ENCODE measurements at regions not wholly inside any gene's neighbourhood (a gene's known extent, or its start where the extent isn't known, plus 50 kb on each side); places are given as distances from the start of the nearest gene placed in this dataset.

DNA sequence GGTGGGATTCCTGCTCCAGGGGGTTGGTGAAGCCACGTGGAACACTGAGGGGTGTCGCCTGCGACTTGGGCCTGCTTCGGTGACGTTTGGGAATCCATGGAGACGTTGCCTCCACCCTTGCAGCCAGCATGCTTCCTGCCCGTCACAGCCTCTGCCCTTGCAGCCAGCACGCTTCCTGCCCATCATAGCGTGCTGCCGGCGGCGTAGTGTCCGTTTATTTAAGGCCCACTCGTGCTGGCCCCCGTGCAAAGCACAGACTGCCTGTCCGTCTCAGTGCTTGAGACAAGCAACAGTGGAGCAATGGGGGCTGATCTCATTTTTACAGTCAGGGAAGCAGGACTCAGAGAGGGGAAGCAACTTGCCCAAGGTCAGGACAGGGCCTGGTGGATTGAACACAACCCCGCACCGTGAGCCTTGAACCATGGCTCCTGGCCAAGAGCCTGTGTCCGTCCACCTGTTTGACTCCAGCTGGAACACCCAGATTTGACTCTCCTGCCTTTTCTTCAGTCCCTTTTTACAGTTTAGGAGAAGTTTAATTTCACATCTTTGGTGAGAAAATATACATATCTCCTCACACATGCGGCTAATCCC lies 149.6 kb downstream of the TEX29 start:
- H3K9me2 ChIP-seq (replicated peaks; ENCODE audit: insufficient read depth, low read length): no peaks in the 10 kb centered on the region
- H4K20me1 ChIP-seq (ENCODE audit: low read depth, low read length): no peaks in the 10 kb centered on the region
- no peak overlapping the region for H3K4me2 ChIP-seq (ENCODE audit: low read depth, low read length, poor library complexity, severe bottlenecking)
- H3K9me3 ChIP-seq (ENCODE audit: insufficient read depth, low read length): no peaks in the 10 kb centered on the region
- no peak overlapping the region for H2AFZ ChIP-seq (ENCODE audit: low read depth, low read length, severe bottlenecking)
- no peak overlapping the region for H3K4me3 ChIP-seq (ENCODE audit: insufficient read depth, low read length, poor library complexity, severe bottlenecking)
- no peaks in the 10 kb centered on the region for H3K79me2 ChIP-seq (ENCODE audit: insufficient read depth, low read length)
- no peaks in the 10 kb centered on the region for H3K36me3 ChIP-seq (ENCODE audit: low read length)
- H3F3A ChIP-seq (ENCODE audit: insufficient read depth): no peaks in the 10 kb centered on the region
- H3K27me3 ChIP-seq (ENCODE audit: low read length): no peaks in the 10 kb centered on the region
- no peak overlapping the region for H3K9ac ChIP-seq (ENCODE audit: low read length)
- TF ChIP-seq, protein P1, sequence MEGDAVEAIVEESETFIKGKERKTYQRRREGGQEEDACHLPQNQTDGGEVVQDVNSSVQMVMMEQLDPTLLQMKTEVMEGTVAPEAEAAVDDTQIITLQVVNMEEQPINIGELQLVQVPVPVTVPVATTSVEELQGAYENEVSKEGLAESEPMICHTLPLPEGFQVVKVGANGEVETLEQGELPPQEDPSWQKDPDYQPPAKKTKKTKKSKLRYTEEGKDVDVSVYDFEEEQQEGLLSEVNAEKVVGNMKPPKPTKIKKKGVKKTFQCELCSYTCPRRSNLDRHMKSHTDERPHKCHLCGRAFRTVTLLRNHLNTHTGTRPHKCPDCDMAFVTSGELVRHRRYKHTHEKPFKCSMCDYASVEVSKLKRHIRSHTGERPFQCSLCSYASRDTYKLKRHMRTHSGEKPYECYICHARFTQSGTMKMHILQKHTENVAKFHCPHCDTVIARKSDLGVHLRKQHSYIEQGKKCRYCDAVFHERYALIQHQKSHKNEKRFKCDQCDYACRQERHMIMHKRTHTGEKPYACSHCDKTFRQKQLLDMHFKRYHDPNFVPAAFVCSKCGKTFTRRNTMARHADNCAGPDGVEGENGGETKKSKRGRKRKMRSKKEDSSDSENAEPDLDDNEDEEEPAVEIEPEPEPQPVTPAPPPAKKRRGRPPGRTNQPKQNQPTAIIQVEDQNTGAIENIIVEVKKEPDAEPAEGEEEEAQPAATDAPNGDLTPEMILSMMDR (IDR thresholded peaks at IDR 0.05; ENCODE audit: insufficient read depth, low read length, poor library complexity, severe bottlenecking): no peak
- TF ChIP-seq EZH2phosphoT487 (conservative IDR thresholded peaks at IDR 0.05; ENCODE audit: low read length): no peak
- no peak overlapping the region for H3K27ac ChIP-seq (ENCODE audit: low read depth, low read length)

DNA sequence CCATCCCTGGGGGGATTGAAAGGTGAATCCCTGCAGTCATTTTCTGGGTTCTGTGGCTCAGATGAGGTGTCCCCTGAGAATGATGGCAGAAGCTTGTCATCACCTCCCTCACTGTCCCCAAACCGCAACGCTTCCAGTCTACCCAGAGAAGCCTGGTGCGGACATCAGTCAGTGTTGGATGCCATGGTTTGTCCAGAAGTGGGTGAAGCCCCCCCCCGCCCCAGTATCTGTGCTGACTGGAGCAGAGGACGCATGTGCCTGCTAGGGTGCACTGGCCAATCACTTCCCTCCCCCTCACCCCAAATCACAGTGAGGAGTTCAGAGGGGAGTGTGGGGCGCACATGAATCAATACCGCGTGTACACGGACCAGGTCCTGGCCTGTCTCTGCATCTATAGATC lies 150.5 kb downstream of the TEX29 start:
- TF ChIP-seq, protein P1 (IDR thresholded peaks at IDR 0.05; ENCODE audit: insufficient read depth, low read length, poor library complexity, severe bottlenecking): no peak
- no peak for TF ChIP-seq EZH2phosphoT487 (conservative IDR thresholded peaks at IDR 0.05; ENCODE audit: low read length)
- Histone ChIP-seq H3K27me3 (ENCODE audit: low read length) (no peaks in the 10 kb centered on the region), H3K27ac (ENCODE audit: low read depth, low read length) (no peak overlapping the region), H3K36me3 (ENCODE audit: low read length) (no peaks in the 10 kb centered on the region), H3K4me3 (ENCODE audit: insufficient read depth, low read length, poor library complexity, severe bottlenecking) (no peak overlapping the region), H3K79me2 (ENCODE audit: insufficient read depth, low read length) (no peaks in the 10 kb centered on the region), H3K9me2 (replicated peaks; ENCODE audit: insufficient read depth, low read length) (no peaks in the 10 kb centered on the region), H3K9ac (ENCODE audit: low read length) (no peak overlapping the region), H3F3A (ENCODE audit: insufficient read depth) (no peaks in the 10 kb centered on the region), H2AFZ (ENCODE audit: low read depth, low read length, severe bottlenecking) (no peak overlapping the region), H3K9me3 (ENCODE audit: insufficient read depth, low read length) (no peaks in the 10 kb centered on the region), H3K4me2 (ENCODE audit: low read depth, low read length, poor library complexity, severe bottlenecking) (no peak overlapping the region), H4K20me1 (ENCODE audit: low read depth, low read length) (no peaks in the 10 kb centered on the region)

DNA sequence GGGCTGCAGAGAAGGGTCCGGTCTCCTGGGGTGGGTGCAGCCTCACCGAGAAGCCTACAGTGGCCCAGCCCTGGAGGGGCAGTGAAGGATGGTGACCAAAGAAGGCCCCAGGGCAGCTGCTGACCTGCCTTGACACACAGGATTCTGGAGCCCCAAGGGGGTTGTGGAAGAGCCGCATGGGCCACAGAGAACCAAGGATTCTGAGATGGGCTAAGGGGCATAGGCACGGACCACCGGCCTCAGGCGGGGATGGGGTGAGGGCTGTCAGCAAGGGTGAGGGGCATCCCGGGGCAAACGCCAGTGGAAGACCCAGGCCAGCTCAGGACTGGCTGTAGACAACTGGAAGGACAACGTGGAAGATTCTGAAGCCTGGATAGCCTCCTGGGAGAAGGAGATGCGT lies 151.6 kb downstream of the TEX29 start:
- Histone ChIP-seq H3K79me2 (ENCODE audit: insufficient read depth, low read length) (no peaks in the 10 kb centered on the region), H3K27me3 (ENCODE audit: low read length) (no peaks in the 10 kb centered on the region), H3K27ac (ENCODE audit: low read depth, low read length) (no peak overlapping the region), H3K4me3 (ENCODE audit: insufficient read depth, low read length, poor library complexity, severe bottlenecking) (no peak overlapping the region), H3K4me2 (ENCODE audit: low read depth, low read length, poor library complexity, severe bottlenecking) (no peak overlapping the region), H3F3A (ENCODE audit: insufficient read depth) (no peaks in the 10 kb centered on the region), H4K20me1 (ENCODE audit: low read depth, low read length) (no peaks in the 10 kb centered on the region), H3K36me3 (ENCODE audit: low read length) (no peaks in the 10 kb centered on the region), H2AFZ (ENCODE audit: low read depth, low read length, severe bottlenecking) (no peak overlapping the region), H3K9ac (ENCODE audit: low read length) (no peak overlapping the region), H3K9me2 (replicated peaks; ENCODE audit: insufficient read depth, low read length) (no peaks in the 10 kb centered on the region), H3K9me3 (ENCODE audit: insufficient read depth, low read length) (no peaks in the 10 kb centered on the region)
- TF ChIP-seq EZH2phosphoT487 (conservative IDR thresholded peaks at IDR 0.05; ENCODE audit: low read length): no peak

DNA sequence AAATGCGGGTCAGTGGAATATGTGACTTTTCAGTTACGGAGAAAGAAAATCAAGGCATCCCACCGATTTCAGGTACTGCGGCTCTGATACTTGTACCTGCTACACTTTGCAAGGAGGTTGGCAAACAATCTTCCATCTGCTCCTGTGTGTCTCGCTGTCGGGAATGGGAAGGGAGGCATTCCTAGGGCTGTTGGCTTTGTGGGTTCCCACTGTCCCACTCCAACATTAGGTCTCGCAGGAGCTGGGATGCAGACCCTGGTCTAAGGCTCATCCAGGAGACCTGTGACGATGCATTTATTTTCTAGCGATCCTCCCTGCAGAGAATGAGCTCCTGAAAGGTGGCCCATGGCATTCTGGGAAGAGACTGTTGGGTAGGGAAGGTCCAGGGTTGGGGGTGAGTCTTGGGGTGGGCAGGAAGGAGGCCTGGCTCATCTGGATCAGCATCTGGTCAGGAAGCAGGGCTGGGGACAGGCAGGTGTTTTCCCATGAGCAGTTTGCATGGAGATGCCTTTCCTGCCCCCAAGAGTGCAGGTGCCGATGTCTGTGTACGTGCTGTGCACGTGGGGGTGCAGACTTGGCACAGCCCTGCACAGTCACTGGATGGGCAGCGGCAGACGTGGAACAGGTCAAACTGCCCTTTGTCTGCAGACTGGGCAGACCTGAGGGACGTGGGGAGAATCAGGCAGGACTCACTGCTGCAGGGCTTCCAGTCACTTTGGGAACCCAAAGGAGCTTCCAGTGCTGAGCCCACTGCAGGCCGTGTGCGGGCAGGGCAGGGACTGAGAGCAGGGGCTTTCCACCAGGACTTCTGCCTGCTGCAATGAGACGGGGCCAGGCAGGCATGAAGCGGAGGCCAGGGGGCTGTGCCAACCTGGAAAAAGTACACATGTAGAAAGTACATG lies 152.4 kb downstream of the TEX29 start:
- H3K36me3 ChIP-seq (ENCODE audit: low read length): no peaks in the 10 kb centered on the region
- H3K27ac ChIP-seq (ENCODE audit: low read depth, low read length): no peak overlapping the region
- H3F3A ChIP-seq (ENCODE audit: insufficient read depth): no peaks in the 10 kb centered on the region
- H3K79me2 ChIP-seq (ENCODE audit: insufficient read depth, low read length): no peaks in the 10 kb centered on the region
- no peaks in the 10 kb centered on the region for H3K9me2 ChIP-seq (replicated peaks; ENCODE audit: insufficient read depth, low read length)
- H3K27me3 ChIP-seq (ENCODE audit: low read length): no peaks in the 10 kb centered on the region
- H3K9me3 ChIP-seq (ENCODE audit: insufficient read depth, low read length): no peaks in the 10 kb centered on the region
- no peak overlapping the region for H2AFZ ChIP-seq (ENCODE audit: low read depth, low read length, severe bottlenecking)
- no peaks in the 10 kb centered on the region for H4K20me1 ChIP-seq (ENCODE audit: low read depth, low read length)
- no peak for TF ChIP-seq EZH2phosphoT487 (conservative IDR thresholded peaks at IDR 0.05; ENCODE audit: low read length)
- TF ChIP-seq, protein P1 (IDR thresholded peaks at IDR 0.05; ENCODE audit: insufficient read depth, low read length, poor library complexity, severe bottlenecking): no peak
- H3K4me2 ChIP-seq (ENCODE audit: low read depth, low read length, poor library complexity, severe bottlenecking): no peak overlapping the region
- no peak overlapping the region for H3K9ac ChIP-seq (ENCODE audit: low read length)
- H3K4me3 ChIP-seq (ENCODE audit: insufficient read depth, low read length, poor library complexity, severe bottlenecking): no peak overlapping the region
